Right atrium auricular region (tissue), 2 donors: ENCODE measurements at regions not wholly inside any gene's neighbourhood (a gene's known extent, or its start where the extent isn't known, plus 50 kb on each side); places are given as distances from the start of the nearest gene placed in this dataset.

Source experiments
- DNase-seq: peaks from one replicate; pipeline ENCODE4 v3.0.0-alpha.2; 2019; ENCODE audit warnings: low spot score
- H3K27ac ChIP-seq, 2 donors: fragments of 200-600 bp; sonication (generic); 1 replicate in 1 of 2; 2 replicates in 1 of 2; pipeline ENCODE4 v1.5.1; 2016 to 2019
- H3K27me3 ChIP-seq, 2 donors: fragments of 200-600 bp; sonication (generic); one replicate each; pipeline versions ENCODE4 v1.5.1 to v1.6.0; 2017 to 2019
- H3K36me3 ChIP-seq: fragments of 200-600 bp; sonication (generic); one replicate; pipeline ENCODE4 v1.5.1; 2016
- H3K4me1 ChIP-seq, 2 donors: fragments of 200-600 bp; sonication (generic); one replicate each; pipeline versions ENCODE4 v1.5.1 to v1.6.0; 2017 to 2019
- H3K4me3 ChIP-seq, 2 donors: fragments of 200-600 bp; sonication (generic); 1 replicate in 1 of 2; 2 replicates in 1 of 2; pipeline ENCODE4 v1.5.1; 2017 to 2019; ENCODE audit warnings: mild to moderate bottlenecking in 1 of 2, moderate library complexity in 1 of 2
- H3K9me3 ChIP-seq, 2 donors: fragments of 200-600 bp; sonication (generic); one replicate each; pipeline ENCODE4 v1.5.1; 2019
- CTCF ChIP-seq, 2 donors: fragments of 200-600 bp; sonication (generic); IDR thresholded peaks; one replicate each; pipeline ENCODE4 v1.5.1; 2019; ENCODE audit warnings: antibody characterized with exemption in 2 of 2

- no peak for DNase-seq
- no peak overlapping the region for H3K4me3 ChIP-seq
- no peaks in the 10 kb centered on the region for H3K9me3 ChIP-seq
- H3K27me3 ChIP-seq, result no peaks in the 10 kb centered on the region
- no peak overlapping the region for H3K27ac ChIP-seq
- no peaks in the 10 kb centered on the region for H3K4me1 ChIP-seq
- TF ChIP-seq CTCF (IDR thresholded peaks at IDR 0.05), result no peak
- H3K36me3 ChIP-seq, result no peaks in the 10 kb centered on the region
Observed at GRCh38 chr1:78385744-78386462, 104.9 kb upstream of the PTGFR start.

- Histone ChIP-seq H3K4me3 (no peak overlapping the region), H3K27ac (peak overlapping the region in 1 of 2 donors; percentile 7), H3K36me3 (no peaks in the 10 kb centered on the region), H3K9me3 (no peaks in the 10 kb centered on the region), H3K4me1 (no peaks in the 10 kb centered on the region), H3K27me3 (no peaks in the 10 kb centered on the region)
- TF ChIP-seq CTCF (IDR thresholded peaks at IDR 0.05), result no peak
- DNase-seq, result no peak
Observed at GRCh38 chr1:78387201-78387600, 103.6 kb upstream of the PTGFR start.

DNA sequence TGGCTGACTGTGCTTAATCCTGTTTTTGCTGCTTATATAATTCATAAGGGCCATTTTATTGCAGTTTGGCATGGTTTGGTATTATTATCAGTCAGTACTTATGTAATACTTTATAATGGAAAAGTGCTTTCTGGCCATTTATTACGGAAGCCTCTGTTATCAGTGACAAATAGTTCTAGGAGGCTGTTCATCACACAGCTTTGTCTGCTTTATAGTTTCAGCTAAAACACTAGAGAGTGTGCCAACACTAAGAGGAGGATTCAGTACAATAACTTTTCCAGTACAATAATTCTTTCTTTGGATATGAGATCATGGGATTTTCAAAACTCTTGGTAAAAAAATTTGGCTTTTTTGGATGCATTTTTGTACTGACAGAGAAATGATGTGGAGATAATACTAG lies 102.9 kb upstream of the PTGFR start:
- no peaks in the 10 kb centered on the region for H3K27me3 ChIP-seq
- H3K27ac ChIP-seq, result peak overlapping the region in 1 of 2 donors; percentile 7
- no peaks in the 10 kb centered on the region for H3K4me1 ChIP-seq
- H3K4me3 ChIP-seq, result no peak overlapping the region
- no peaks in the 10 kb centered on the region for H3K9me3 ChIP-seq
- H3K36me3 ChIP-seq, result no peaks in the 10 kb centered on the region
- no peak for TF ChIP-seq CTCF (IDR thresholded peaks at IDR 0.05)
- DNase-seq, result no peak

DNA sequence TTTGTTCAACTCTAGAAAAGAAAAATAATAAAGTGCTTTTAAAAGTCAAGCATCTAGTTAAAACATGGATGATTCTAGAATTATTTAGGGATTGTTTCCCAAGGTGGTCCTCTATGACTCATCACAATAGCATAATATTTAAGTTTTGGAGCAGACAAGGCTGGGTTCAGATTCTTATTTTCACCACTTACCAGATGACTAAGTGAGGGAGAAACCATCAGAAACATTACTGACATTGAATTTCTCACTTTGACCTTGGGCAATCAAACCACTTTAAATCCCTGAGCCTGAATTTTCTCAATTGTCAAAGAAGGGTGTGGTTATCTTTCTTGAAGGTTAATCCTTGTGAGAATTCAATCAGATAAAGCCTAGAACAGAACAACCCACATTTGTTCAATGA lies 102.5 kb upstream of the PTGFR start:
- H3K4me3 ChIP-seq, result no peak overlapping the region
- DNase-seq, result no peak
- no peaks in the 10 kb centered on the region for H3K36me3 ChIP-seq
- no peak for TF ChIP-seq CTCF (IDR thresholded peaks at IDR 0.05)
- H3K27ac ChIP-seq, result no peak overlapping the region
- H3K9me3 ChIP-seq, result no peaks in the 10 kb centered on the region
- H3K4me1 ChIP-seq, result no peaks in the 10 kb centered on the region
- no peaks in the 10 kb centered on the region for H3K27me3 ChIP-seq

GRCh38 chr1:78401148-78401547 lies 89.6 kb upstream of the PTGFR start:
- H3K36me3 ChIP-seq, result no peaks in the 10 kb centered on the region
- H3K4me3 ChIP-seq, result no peak overlapping the region
- no peaks in the 10 kb centered on the region for H3K27me3 ChIP-seq
- no peak overlapping the region for H3K27ac ChIP-seq
- no peak for DNase-seq
- no peak for TF ChIP-seq CTCF (IDR thresholded peaks at IDR 0.05)
- H3K4me1 ChIP-seq, result no peaks in the 10 kb centered on the region
- H3K9me3 ChIP-seq, result peaks cover 0 to 7% of the 10 kb centered on the region in 2 donors

DNA sequence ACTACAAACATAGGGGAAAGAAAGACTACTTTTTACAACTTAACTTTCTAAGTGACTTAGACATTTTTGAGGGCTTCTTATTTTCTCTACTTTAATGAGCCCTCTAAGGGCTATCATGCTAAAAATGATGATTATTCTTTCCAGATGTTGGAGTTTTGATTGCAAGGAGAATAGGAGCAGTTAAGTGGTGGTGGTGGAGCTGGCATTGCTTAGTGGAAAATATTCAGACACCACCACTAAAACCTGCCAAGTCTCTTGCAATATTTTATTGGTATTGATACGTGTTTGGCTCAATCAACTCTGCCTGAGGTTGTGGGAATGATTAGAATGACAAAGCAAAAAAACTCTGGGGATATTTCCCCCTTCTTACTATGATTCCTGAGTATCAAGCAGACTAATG lies 82.6 kb upstream of the PTGFR start:
- no peaks in the 10 kb centered on the region for H3K4me1 ChIP-seq
- no peak for TF ChIP-seq CTCF (IDR thresholded peaks at IDR 0.05)
- no peaks in the 10 kb centered on the region for H3K36me3 ChIP-seq
- H3K27me3 ChIP-seq, result no peaks in the 10 kb centered on the region
- H3K4me3 ChIP-seq, result no peak overlapping the region
- no peak overlapping the region for H3K27ac ChIP-seq
- no peak for DNase-seq
- H3K9me3 ChIP-seq, result peaks cover 5 to 27% of the 10 kb centered on the region in 2 donors
